HUES48 (cell line): ENCODE measurements at regions not wholly inside any gene's neighbourhood (a gene's known extent, or its start where the extent isn't known, plus 50 kb on each side); places are given as distances from the start of the nearest gene placed in this dataset.

ENCODE experiments used
- H3K27ac ChIP-seq: one replicate; pipeline ENCODE4 v1.7.0; 2013; ENCODE audit warnings: low read depth, low read length, inconsistent platforms
- H3K27me3 ChIP-seq: 2 replicates; pipeline ENCODE4 v1.6.1; 2013; ENCODE audit warnings: mild to moderate bottlenecking, low read length; ENCODE audit not compliant: control insufficient read depth, insufficient read depth
- H3K36me3 ChIP-seq: 2 replicates; pipeline ENCODE4 v1.6.1; 2013; ENCODE audit warnings: low read length; ENCODE audit not compliant: control insufficient read depth, insufficient read depth
- H3K4me1 ChIP-seq: 2 replicates; pipeline ENCODE4 v1.6.1; 2013; ENCODE audit warnings: mild to moderate bottlenecking, low read length; ENCODE audit not compliant: control insufficient read depth, insufficient read depth
- H3K4me3 ChIP-seq: 2 replicates; pipeline ENCODE4 v1.5.1; 2013; ENCODE audit warnings: mild to moderate bottlenecking, low read depth, low read length
- H3K9ac ChIP-seq: 2 replicates; pipeline ENCODE4 v1.6.1; 2013; ENCODE audit warnings: mild to moderate bottlenecking, low read depth, low read length, moderate library complexity
- H3K9me3 ChIP-seq: 2 replicates; pipeline ENCODE4 v1.6.1; 2013; ENCODE audit warnings: low read length; ENCODE audit not compliant: control insufficient read depth, insufficient read depth

DNA sequence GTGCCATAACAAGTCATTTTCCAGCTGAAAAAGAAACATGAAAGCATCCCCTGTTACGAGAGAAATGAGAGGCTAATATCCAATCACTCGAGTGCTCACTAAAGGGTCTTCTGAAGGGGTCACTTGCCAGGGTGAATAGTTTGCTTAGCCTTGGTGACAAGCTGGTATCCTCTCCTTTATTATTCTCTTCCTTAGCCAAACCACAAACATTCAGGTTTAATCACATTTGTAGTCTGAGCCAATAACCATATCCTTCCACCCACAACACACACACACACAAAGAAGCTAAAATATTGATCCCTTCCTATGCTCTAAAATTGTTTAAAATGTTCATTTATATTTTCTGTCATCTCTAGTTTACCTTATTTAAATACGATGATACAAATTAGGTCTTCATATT, 240.5 kb upstream of the TMCO5A start:
- Histone ChIP-seq H3K9ac (no peak overlapping the region), H3K27ac (no peak overlapping the region), H3K4me1 (no peaks in the 10 kb centered on the region), H3K27me3 (no peaks in the 10 kb centered on the region), H3K4me3 (no peak overlapping the region), H3K9me3 (peaks cover 8% of the 10 kb centered on the region; the same call in 1 of the 2 replicates), H3K36me3 (no peaks in the 10 kb centered on the region)

DNA sequence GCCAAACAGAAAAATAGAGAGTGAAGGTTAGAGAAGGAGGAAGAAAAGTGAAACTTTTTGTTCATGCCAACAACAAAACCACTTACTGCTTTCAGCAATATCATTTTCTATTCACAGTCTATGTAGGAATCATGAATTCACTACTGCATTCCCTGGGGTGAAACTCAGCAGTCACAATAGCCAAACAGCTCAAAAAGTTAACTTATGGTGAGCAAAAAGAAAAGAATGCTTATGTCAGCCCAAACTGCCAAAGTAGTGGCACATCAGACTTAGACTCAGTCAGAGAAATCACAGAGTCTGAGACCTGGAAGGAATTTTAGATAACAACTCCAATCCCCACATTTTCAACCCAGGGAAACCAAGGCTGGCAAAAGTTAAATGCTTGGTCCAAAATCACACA, 238.7 kb upstream of the TMCO5A start:
- no peak overlapping the region for H3K27ac ChIP-seq
- H3K4me3 ChIP-seq: no peak overlapping the region
- H3K27me3 ChIP-seq: no peaks in the 10 kb centered on the region
- H3K36me3 ChIP-seq: no peaks in the 10 kb centered on the region
- no peak overlapping the region for H3K9ac ChIP-seq
- peaks cover 6% of the 10 kb centered on the region; the same call in 1 of the 2 replicates for H3K9me3 ChIP-seq
- no peaks in the 10 kb centered on the region for H3K4me1 ChIP-seq

DNA sequence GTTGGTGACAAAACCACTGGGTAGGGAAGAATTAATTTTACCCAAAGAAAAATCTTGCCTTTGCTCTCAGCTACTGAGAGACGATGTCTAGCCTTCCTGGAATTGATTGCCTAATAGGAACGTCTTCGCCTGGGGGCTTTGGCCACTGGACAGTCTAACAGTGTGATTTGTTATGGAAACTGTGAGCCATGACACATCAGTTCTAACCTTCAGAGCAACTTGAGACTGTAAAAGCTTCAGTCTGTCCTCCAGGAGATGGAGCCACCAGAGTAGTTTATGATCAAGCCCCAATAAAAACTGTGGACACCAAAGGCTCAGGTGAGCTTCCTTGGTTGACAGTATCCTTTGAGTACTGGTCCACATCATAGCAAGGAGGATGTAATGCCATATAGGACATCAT, 235.8 kb upstream of the TMCO5A start:
- no peak overlapping the region for H3K27ac ChIP-seq
- no peaks in the 10 kb centered on the region for H3K27me3 ChIP-seq
- no peak overlapping the region for H3K9ac ChIP-seq

DNA sequence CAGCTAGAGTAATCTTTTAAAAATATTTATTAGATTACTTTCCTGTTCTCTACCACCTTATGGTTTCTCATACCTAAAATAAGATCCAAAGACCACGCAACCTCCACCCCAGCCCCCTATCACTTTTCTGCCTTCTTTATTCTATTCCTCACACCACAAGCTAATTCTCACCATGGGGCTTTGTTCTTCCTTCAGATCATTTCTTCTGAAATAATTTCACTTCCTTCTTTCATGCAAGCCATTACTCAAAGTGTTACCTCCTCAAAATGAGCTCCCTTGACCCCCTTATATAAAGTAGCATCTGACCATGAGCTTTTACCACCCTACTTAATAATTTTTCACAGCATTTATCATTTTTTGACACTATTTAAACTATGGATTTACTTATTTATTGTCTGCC, 233.2 kb upstream of the TMCO5A start:
- Histone ChIP-seq H3K27ac (no peak overlapping the region), H3K4me1 (no peaks in the 10 kb centered on the region), H3K4me3 (no peak overlapping the region), H3K9me3 (peaks cover 6% of the 10 kb centered on the region; the same call in 1 of the 2 replicates), H3K27me3 (no peaks in the 10 kb centered on the region), H3K36me3 (no peaks in the 10 kb centered on the region), H3K9ac (no peak overlapping the region)

More for the DNA sequence above, 235.8 kb upstream of the TMCO5A start:
- H3K9me3 ChIP-seq: peaks cover 6% of the 10 kb centered on the region; the same call in 1 of the 2 replicates
- no peaks in the 10 kb centered on the region for H3K4me1 ChIP-seq
- no peak overlapping the region for H3K4me3 ChIP-seq
- H3K36me3 ChIP-seq: no peaks in the 10 kb centered on the region

DNA sequence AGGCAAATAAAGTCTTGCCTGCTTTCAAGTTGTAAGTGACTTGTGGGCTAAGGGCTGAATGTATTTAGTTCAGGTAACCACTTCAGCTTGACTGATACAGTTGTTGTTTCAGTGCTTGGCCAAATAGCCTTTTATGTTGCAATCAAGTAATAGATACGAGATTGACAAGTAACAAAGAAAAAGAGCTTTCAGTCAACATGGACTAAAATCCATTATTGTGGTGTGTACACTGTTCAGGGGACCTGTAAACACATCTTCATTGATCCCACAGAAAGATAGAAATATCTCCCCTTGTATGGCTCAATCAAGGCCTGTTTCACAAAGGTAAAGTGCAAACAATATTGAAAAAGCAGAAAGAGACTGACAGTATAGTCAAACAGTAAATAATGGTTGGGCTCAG, 224.8 kb upstream of the TMCO5A start:
- no peaks in the 10 kb centered on the region for H3K36me3 ChIP-seq

DNA sequence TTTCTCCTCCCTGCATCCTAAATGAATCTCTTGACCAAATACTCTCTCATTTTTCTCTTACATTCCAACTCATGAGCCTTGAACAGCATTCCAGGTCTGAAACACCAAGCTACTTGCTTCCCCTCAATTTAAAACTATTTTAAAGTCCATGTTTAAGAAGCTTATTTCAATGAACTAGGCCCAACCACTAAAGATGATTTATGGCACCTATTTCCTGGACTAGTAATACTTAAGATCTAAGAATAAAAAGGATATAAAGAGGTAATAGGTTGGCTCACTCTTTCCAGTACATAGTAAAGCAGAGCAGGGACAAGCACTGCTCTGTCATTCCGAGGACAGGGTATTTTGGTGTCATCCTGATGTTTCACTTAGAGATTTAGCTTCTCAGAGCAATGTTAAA, 219.3 kb upstream of the TMCO5A start:
- Histone ChIP-seq H3K9me3 (peaks cover 15% of the 10 kb centered on the region), H3K9ac (no peak overlapping the region), H3K4me1 (no peaks in the 10 kb centered on the region), H3K4me3 (no peak overlapping the region), H3K27ac (no peak overlapping the region), H3K27me3 (no peaks in the 10 kb centered on the region), H3K36me3 (no peaks in the 10 kb centered on the region)

More for the DNA sequence above, 224.8 kb upstream of the TMCO5A start:
- Histone ChIP-seq H3K9ac (no peak overlapping the region), H3K27ac (no peak overlapping the region), H3K9me3 (peaks cover 15% of the 10 kb centered on the region), H3K4me3 (no peak overlapping the region), H3K4me1 (no peaks in the 10 kb centered on the region), H3K27me3 (no peaks in the 10 kb centered on the region)

DNA sequence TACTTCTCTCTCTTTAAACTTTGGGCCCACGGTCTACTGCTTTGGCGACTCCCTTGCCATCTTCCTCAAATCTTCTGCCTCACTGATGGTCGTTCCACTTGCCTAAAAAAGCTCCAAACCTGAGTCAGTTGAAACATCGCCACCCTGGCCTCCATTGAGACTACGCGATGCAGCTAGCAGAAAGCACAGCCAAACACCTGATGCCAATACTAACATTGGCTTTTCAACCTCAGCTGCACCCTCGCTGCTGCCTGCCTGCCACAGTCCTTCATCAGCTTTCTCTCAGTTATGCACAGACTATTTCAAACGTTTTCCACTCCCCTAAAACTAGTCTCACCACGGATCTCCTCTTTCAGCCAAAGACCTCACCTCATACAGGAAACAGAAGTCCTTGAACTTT, 214.2 kb upstream of the TMCO5A start:
- no peaks in the 10 kb centered on the region for H3K27me3 ChIP-seq
- H3K9ac ChIP-seq: no peak overlapping the region
- H3K4me1 ChIP-seq: no peaks in the 10 kb centered on the region
- no peaks in the 10 kb centered on the region for H3K36me3 ChIP-seq
- no peak overlapping the region for H3K27ac ChIP-seq
- H3K4me3 ChIP-seq: no peak overlapping the region
- H3K9me3 ChIP-seq: no peaks in the 10 kb centered on the region

DNA sequence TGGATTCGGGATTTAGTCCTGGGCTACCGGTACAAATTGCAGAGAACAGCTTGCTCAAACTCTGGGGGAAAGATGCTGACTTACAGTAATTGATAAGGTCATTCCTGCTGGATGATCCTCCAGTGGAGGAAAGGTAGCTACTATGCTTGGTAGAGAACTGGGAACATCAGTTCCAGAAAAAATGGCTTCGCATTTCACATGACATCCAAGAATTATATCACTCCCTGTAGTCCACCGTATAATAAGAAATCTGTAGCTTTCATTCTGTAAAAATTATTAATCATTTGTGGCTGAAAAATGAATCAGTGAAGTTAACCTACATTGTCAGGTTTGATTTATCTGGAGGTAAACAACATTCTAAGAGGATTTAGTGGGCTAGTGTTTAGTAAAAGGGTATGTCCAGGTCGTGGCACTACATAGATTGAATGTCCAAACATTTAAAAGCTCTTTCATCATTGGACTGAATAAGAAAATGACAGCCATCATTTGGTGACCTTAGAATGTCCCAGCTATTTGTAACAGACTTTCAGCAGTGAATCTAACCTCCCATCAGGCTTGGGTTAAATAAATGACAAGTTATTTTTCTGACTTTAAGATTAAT, 203.2 kb upstream of the TMCO5A start:
- Histone ChIP-seq H3K4me3 (no peak overlapping the region), H3K36me3 (no peaks in the 10 kb centered on the region), H3K27ac (no peak overlapping the region), H3K27me3 (no peaks in the 10 kb centered on the region), H3K4me1 (no peaks in the 10 kb centered on the region), H3K9ac (no peak overlapping the region), H3K9me3 (no peaks in the 10 kb centered on the region)

DNA sequence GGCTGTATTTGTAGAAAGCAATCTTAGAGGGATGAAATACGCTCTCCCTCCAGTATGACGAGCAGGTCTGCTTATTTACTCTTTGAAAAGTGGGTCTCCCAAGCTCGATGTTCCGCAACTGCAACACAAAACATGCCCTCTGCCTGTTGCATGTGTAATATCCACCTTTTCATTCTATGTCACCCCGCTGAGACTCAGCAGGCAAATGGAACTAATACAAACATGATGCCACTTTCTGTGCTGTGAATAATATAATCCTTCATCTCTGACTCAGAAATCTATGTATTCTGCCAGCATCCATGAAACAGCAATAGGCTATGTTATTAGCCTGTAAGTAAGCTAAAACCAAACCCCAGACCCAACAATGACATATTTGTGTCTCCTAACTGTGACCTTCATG, 200.8 kb upstream of the TMCO5A start:
- Histone ChIP-seq H3K9me3 (no peaks in the 10 kb centered on the region), H3K27me3 (no peaks in the 10 kb centered on the region), H3K36me3 (no peaks in the 10 kb centered on the region), H3K27ac (no peak overlapping the region), H3K4me1 (no peaks in the 10 kb centered on the region), H3K9ac (no peak overlapping the region), H3K4me3 (no peak overlapping the region)

DNA sequence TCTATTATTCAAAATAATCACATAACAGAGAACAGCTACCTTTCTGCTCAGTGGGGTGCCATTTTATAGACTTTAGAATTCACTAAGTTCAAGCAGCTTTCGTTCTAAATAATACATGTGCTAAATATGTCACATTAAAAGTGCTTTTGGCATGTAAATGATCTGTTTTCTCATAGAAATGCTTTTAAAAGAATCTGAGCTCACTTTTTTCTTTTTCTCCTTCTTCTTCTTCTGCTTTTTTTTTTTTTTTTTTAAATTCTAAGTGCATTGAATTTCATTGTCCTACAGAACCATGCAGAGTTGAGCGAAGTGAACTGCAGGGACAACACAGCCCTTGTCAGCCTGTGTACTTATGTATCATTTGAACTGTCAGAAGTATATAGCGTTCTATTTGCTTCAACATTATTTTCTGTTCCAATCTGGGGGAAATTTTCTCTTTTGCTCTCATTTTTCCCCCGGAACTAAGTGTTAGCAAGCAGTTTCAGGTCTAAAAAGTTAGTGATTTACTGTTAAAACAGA, 193.8 kb upstream of the TMCO5A start:
- no peak overlapping the region for H3K27ac ChIP-seq
- no peak overlapping the region for H3K4me3 ChIP-seq
- H3K9me3 ChIP-seq: no peaks in the 10 kb centered on the region
- peaks cover 23% of the 10 kb centered on the region for H3K4me1 ChIP-seq
- no peaks in the 10 kb centered on the region for H3K36me3 ChIP-seq
- no peak overlapping the region for H3K9ac ChIP-seq
- H3K27me3 ChIP-seq: no peaks in the 10 kb centered on the region

DNA sequence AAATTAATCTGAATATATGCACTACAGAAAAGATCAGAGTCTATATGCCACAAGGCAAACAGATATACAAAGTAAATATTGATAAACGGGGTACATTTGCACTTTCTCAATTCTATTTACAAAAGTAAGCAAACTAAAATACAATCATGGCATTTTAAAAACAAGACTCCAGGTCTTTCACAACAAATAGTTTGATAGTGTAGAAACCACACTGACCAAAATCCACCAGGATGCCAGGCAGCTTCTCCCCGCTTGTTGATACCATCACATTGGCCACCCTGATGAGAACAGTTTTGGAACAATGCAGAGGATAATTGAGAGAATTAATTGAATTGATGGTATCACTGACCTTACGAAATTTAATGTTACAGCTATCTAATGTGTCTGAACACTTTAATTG, 190.6 kb upstream of the TMCO5A start:
- no peaks in the 10 kb centered on the region for H3K36me3 ChIP-seq
- H3K9me3 ChIP-seq: no peaks in the 10 kb centered on the region
- no peak overlapping the region for H3K4me3 ChIP-seq
- no peak overlapping the region for H3K27ac ChIP-seq
- H3K9ac ChIP-seq: no peak overlapping the region
- H3K27me3 ChIP-seq: no peaks in the 10 kb centered on the region
- H3K4me1 ChIP-seq: peaks cover 23% of the 10 kb centered on the region
